Muscle of arm (tissue), 1 donor: ENCODE measurements at regions not wholly inside any gene's neighbourhood (a gene's known extent, or its start where the extent isn't known, plus 50 kb on each side); places are given as distances from the start of the nearest gene placed in this dataset.

ENCODE experiments used
- DNase-seq: peaks from one replicate; pipeline ENCODE4 v3.0.0-alpha.2; 2013

DNA sequence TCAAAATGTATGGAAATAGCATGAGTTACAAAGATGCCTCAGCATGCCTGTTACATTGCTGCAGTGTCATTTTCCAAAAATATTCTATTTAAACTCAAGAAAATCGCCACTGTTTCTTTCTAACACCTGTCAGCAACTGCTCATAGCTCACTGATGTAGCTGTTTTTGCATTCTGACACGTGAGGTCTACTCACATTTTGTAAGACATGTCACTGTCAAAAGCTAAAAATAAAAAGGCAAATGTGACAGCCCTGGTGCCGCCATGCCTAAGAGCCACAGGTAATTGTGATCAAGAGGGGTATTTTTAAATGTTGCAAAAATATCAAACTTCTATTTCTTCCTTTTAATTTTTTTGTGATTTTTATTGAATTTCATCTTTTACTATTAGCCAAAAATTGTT lies 556.2 kb upstream of the TMPRSS15 start:
- DNase-seq, result no peak

DNA sequence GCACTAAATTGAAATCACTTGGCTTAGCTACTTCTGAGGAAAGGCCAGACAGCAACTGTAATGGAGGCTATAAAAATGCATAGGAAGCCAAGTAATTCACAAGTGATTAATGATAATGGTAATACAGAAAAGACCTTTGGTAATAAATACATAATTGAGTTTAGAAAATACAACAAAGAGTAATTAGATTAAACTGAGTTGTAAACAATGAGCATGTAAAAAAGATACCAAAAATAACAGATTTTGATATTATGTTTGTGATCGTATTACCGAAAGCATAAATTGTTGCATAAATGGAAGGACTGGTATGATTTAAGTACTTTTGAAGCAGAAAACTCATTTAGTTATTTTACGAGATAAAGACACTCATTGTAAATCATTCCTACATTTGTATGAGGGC lies 556.7 kb upstream of the TMPRSS15 start:
- DNase-seq, result no peak

DNA sequence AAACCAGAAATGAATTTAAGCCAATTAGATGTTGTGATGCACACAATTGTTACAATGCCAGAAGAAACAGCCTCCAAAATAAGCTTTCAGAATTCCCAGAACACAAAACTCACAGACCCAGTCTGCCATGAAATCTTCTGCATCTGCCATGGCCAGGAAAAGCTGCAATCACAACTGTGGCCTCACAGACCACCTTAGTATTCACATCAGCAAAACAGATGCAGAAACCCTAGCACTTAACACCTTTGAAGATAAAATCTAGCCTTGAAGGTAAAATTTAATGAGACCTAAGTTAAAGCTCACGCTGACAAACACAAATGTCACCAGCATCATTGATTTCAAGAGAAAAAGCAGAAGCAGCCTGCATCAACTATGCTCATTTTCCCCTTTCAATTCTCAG lies 566.8 kb upstream of the TMPRSS15 start:
- DNase-seq, result no peak

DNA sequence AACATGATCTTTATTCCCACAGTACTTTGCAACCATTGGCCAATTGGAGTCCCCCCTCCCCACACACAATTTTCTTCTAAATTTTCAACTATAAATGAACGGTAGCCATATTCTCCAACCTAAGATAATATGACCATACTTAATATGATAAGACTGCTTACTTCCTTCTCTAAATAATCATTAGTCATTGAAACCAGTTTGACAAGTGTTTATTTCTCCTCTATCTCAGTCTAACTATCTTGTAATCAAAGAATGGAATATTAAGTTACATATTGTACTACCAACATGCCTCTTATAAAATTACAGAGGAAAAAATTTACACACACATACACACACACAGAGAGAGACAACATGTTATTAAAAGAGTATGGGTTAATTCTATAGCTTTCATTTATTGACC lies 567.4 kb upstream of the TMPRSS15 start:
- no peak for DNase-seq

DNA sequence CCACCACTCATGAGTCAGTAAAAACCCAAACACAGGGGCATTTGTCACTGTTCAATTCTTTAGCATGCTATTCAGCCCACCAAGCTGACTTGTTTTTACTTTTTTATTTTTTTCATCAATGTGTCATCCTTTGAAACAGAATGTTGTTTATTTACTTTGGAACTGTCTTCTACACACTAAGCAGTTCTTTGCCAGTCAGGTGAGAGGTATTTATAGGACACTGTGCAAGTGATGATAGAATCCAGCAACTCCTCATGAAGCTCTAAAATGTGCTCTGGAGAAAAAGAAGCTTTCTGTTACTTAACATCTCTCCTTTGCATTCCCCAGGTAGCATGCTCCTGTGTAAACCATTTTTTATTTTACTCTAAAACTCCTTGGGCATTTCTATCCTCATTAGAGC lies 582.0 kb upstream of the TMPRSS15 start:
- no peak for DNase-seq

DNA sequence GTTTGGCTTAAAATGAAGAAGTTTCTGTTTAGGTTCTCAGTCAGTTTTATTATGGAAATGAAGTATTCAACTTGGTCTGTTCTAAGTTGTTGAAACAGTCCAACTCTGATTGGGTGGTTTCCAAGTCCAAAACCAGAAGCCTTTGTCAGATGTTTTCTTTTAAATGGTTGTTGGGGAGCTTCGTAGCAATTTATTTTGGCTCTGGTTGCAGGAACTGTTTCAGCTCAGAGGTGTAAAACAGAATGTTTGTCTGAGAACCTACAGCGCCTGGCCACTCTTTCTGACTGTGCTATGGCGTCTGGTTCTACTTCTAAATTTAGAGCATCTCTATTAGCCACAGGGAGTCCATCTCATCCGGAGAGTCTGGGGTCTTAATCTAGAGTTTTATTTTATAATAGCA lies 582.6 kb upstream of the TMPRSS15 start:
- peak; percentile 13 for DNase-seq

DNA sequence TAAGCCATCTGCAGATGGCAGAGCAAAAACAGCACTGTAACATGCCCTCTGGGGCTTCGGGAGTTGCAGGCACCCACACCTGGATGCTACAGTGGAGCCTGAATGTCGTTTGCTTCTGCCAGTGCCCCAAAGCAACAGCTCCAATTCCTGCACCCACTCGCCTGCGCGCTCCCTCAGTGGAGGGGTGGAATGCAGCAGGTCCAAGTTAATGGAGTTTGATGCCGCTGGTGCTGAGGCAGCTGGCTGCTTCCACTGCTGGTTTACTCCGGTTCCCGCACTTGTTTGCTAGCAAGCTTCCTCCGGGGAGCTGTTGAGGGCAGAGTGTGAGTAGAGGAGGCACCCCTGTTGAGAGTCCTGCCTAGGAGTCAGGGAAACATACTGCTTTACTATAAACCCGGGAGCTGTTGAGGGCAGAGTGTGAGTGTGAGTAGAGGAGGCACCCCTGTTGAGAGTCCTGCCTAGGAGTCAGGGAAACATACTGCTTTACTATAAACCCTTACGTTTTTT lies 584.0 kb upstream of the TMPRSS15 start:
- no peak for DNase-seq

DNA sequence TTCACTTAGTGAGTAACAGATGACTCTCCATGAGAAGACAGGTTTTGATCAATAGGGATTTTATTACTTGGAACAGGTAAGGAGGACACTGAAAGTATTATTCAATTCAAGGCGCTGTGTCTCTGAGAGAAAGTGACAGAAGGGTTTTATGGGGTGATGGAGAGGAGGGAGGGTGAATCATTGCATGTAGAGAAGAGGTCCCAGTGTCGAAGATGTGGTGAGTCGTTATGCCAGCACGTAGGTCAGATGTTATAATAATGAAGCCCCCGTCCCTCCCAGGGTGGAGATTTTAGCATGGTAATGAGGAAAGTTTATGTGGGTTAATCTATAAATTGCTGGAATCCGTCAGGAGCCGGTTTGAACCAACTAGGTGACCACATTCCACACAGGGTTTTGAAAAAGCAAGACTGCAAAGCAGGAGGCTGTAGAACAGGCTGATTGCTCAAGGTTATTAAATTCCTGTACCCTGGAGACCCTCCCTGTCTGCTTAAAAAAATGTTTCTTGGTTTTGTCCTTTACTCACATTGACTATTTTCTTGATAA lies 586.4 kb upstream of the TMPRSS15 start:
- no peak for DNase-seq

DNA sequence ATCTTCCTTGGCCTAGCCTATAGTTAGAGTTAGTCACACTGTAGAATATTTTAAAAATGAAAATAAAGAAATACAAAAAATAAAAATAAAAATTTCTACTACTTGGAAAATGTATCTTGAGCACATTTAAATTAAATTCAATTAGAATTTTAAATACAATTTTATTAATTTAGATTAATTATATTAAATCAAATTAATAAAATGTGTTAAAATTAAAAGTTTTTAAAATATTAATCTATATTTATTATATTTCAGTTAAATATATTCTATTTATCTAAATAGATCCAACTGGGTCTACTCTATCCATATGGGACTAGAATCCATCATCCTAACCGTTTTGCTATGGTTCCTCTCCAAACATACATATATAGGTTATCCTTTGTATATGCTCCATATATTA lies 588.3 kb upstream of the TMPRSS15 start:
- no peak for DNase-seq

DNA sequence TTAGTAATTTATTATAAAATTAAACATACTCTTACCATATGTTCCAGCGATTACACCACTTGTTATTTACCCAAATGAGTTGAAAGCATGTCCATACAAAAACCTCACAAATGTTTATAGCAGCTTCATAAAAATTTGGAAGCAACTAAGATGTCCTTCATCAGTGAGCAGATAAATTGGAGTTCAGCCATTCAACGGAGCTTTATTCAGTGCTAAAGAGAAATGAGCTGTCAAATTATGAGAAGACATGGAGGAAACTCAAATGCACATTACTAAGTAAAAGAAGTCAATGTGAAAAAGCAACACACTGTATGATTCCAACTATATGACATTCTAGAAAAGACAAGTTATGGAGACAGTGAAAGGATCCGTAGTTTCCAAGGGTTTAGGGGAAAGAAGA lies 606.7 kb upstream of the TMPRSS15 start:
- DNase-seq, result no peak

DNA sequence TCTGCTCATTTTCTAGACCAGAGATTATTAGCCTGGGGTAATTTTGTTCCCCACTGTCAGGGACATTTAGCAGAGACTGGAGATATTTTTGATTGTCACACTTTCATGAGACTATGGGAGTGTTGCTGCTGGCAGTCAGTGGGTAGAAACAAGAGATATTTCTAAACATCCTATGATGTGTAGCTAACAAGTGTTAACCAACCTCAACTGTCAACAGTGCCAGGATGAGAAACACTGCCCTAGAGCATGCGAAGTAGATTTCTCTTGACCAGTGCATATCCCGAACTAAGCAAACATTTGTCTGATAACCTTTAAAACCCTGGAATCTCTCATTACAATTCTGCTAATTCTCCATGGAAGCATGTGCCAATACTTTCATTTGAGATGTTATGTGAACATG lies 607.4 kb upstream of the TMPRSS15 start:
- DNase-seq, result no peak

DNA sequence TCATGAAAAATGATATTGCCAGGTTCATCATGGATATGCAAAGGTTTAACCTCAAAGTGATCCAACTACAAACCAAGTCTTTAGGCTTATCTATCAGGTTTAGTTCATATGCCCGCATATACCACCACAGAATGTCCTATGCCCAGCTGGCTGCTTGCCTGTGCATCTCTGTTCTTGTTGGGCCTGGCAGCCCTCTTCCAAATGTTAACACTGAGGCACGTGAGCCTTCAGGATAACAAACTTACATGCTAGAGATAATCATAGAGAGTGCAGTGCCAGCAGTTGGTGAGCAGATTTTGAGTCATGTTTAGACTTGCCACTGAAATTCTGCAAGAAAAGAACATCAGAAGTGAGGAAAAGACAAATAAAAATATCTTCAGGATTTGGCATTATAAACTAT lies 607.9 kb upstream of the TMPRSS15 start:
- DNase-seq, result no peak

DNA sequence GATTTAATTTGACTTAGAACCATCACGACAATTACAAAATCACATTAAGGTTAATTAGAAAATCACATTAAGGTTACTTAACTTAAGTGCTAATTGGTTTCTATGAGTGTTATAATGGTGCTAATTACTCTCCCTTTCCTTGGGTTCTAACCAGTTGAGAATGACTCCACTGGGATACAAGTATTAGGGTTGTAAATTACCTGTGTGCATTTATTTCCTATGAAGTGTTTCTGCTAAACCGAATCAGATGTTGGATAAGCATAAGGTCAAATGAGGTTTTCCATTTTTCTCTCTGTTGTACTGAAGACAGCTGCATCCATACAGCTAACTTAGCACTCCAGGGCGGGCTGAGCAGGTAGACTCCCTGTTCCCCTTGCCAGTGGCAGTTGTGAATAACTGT lies 610.3 kb upstream of the TMPRSS15 start:
- DNase-seq, result no peak

DNA sequence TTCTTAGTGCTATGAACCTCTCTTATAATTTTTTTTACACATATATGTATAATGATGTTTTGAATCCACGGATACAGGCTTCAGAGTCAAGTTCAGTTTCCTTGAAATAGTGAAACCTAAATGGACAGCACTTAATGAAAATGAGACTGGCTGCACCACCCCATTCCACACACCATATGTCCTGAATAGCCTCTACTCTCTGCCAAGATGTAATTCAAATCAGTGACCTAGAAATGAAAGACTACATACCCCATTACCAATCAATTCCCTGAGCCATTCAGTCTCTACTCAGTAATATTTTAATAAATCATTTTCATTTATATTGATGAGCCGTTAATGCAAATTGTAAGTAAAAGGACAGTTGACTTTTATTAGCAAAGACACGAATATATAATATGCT lies 614.9 kb upstream of the TMPRSS15 start:
- DNase-seq, result no peak

DNA sequence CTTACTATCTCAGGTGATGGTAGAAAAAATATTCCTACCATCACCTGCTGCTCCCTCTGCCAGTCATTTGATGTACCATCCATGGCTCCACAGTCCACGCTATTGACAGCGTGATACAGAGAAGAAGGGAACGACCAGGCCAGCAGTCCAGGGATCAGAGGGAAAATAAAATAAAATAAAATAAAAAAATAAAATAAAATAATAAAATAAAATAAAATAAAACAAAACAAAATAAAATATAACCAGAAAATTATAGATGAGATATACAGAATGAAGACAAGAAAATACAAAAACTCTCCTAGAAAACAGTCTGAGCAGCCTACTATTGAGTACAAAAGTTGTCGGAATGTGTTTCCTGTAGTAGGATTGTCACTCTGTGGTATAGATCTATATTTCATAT lies 619.4 kb upstream of the TMPRSS15 start:
- no peak for DNase-seq

DNA sequence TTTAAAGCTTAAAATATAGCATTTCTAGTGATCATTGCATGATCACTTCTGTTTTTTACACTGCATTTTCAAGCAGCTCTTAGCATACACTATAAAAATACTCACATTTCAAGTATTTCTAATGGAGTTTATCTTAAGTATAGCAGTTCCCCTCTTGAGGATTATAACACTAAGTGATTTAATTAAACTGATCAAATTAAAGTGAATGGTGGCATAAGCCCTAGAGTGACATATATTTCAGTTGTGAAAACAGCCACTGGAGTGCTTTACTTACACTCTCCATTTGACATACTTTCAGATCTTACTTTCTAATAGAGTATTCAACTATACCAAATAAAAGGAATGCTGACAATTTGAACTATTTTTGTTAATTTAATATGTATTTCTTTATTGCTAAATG lies 623.3 kb upstream of the TMPRSS15 start:
- DNase-seq, result no peak

DNA sequence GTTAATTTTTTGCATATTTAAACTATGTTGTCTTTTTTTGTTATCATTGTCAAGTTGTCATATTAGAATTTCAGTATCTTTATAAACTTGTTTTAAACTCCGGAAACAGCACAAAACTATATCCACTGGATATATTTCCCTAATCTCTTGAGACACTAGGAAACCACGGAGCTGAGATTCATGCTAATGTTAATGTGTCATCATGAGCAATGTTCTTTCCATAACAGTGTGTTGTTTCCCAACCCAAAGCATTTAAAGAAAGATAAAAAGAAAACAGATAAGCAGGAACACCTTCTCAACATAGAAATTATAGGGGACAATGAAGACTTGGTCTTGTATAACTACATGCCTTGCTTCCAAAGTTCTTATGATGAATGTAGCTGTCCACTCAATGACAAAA lies 626.2 kb upstream of the TMPRSS15 start:
- DNase-seq, result no peak

DNA sequence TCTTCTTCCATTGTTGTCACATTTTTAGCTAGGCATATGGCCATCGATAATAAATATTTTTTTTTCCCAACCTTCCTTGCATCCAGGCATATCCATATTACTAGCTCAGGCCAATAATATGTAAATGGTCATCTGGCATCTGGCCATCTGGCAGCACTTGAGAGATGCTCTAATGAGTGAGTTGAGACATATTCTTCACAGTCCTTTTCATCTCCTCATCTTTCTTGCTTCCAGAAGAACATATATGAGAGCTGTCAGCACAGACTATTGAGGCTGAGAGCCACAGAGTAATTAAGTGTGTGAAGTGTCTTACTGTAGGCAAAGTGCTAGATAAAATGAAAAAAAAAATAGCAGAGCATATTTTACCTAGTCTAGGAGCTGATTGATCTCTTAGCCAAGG lies 628.4 kb upstream of the TMPRSS15 start:
- no peak for DNase-seq

DNA sequence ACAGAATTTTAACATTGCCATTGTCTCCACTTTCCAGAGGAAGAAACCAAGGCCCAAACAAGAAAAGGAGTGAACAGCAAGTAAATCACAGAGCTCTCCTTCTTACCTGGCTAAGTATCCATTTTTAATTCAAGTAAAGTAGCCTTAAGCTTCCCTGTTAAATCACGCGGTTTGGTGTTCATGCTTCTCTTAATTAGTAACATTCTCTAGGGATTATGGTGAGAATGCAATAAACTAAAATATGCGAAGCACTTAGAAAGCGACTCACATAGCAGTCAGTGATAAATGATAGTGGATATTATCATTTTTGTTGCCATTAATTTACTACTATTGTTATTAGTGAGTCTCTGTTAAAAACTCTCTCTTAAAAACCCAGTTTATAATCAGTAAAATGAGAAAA lies 630.5 kb upstream of the TMPRSS15 start:
- no peak for DNase-seq

DNA sequence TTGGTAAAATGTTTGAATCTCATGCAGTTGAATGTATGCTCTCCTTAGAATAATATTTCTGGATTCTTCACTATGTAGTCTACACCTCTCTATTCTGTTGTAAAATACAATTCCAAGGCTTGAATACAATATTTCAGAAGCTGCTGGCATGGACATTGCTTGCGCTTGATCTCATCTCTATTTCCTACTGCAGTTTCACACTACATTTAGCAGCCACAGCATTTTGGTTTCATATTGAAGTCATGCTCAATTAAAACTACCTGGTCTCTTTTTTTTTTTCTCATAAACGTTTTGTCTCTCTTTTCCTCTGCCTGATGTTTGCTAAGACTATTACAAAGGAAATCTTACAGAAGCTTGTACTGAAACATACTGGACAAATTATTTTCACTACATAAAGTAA lies 631.0 kb upstream of the TMPRSS15 start:
- no peak for DNase-seq

DNA sequence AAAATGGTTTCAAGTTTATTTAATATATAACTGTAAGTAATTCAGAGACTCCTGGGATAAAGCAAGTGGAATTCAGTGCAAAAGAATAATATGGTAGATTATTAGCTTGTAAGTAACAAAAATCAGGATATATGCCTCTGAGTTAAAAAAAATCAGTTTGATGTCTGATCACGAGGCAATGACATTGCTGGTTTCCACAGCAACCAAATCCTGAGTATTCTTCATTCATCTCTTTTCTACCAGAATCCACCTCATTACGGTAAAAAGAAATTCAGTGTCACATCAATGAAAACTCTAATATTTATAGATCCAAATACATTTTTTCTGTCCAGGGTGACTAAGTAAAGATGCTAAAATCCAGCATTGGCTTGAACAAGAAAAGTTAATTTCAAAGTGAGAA lies 642.3 kb upstream of the TMPRSS15 start:
- no peak for DNase-seq

DNA sequence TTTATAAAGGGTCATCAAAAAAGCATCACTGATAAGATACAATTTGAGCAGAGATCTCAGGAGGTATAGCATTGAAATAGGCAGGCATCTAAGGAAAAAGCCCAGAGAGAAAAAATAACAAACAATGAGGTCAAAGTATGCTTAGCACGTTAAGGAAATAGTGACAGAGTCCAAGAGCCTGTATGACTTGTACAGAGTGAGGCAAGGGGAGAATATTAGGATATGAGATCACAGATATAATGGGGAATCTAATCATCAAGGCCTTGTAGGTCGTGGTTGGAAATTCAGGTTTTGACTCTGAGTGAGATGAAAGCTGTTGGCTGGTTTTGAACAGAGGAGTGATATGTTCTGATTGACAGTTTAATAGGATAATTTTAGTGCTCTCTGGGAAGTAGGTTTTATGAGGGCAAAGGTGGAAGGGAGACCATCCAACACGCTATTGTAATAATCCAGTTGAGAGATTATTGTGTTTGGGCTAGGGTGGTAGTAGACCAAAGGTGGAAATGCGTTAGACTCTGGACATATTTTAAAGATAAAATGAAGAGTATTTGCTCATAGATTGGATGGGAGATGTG lies 644.6 kb upstream of the TMPRSS15 start:
- no peak for DNase-seq

DNA sequence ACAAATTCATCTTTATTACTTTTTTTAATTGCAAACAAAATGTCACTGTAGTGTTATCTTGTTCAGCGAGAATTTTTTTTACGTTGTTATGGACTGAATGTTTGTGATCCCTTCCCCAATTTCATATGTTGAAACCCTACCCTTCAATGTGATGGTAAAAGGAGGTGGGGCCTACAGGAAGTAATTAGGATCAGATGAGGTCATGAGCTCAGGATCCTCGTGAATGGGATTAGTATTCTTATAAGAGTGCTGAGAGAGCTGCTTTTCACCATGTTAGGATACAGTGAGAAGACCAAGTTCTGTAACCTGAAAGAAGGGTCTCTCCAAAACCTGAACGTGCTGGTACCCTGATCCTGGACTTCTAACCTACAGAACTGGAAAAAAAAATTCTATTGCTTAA lies 646.0 kb upstream of the TMPRSS15 start:
- no peak for DNase-seq

DNA sequence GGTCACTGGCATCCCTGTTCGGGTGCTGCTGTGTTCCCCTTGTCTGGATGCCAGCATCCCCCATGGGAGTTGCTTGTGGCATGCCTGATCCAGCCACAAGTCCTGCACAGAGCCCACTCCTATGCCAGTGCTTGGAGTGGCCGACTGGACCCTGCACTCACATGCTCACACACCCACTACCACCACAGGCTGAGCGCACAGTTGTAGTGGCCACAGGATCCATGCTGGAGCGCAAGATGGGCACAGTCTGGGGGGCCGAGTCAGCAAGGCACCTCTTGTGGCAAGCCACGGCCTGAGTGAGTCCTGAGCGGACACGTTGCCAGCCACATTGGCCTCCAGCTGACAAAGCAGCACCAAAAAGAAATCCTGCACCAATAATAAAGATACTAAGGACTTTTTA lies 661.6 kb upstream of the TMPRSS15 start:
- DNase-seq, result no peak

DNA sequence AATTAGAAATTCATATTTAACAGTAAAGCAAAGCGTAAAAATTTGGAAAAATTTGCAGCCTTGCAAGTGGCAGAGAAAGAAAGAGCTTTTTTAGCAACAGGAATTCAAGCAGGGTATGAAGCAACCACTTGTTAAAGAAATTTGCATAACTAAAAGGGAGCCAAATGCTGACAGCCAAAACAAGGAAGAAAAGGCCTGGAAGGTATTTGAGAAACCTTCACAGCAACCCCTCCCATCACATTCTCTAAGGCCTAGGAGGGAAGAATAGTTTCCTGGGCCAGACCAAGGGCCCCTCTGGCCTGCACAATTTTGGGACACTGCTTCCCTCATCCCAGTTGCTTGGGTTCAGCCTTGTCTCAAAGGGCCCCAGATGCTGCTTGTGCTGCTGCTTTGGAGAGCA lies 672.4 kb upstream of the TMPRSS15 start:
- DNase-seq, result no peak
